IMR-90 (cell line): ENCODE measurements at regions not wholly inside any gene's neighbourhood (a gene's known extent, or its start where the extent isn't known, plus 50 kb on each side); places are given as distances from the start of the nearest gene placed in this dataset.

Source experiments
- ATAC-seq: fragments of 200-7000 bp; cut with Tn5 transposase; 2 replicates; pipeline ENCODE4 v1.9.1; 2020; ENCODE audit warnings: low read depth, mild to moderate bottlenecking, moderate library complexity
- BruUV-seq: library from RNA; stranded (reverse); fragments of 400-500 nt; replicated peaks from 2 replicates; lab custom pipeline; 2021; lab: Mats Ljungman, UMichigan
- CTCF ChIA-PET: fragments of 300-600 bp; formaldehyde crosslinking; extraction: SDS; loops from one replicate; lab custom pipeline; 2021; ENCODE audit warnings: antibody characterized with exemption; lab: Yijun Ruan, JAX
- POLR2A ChIA-PET: fragments of 300-600 bp; sonication (Branson Sonifier 250); formaldehyde crosslinking; loops from one replicate; lab custom pipeline; 2022; ENCODE audit warnings: antibody characterized with exemption; ENCODE audit not compliant: unreplicated experiment; lab: Charles Lee
- DNase-seq: peaks from one replicate; pipeline ENCODE4 v3.0.0; 2013
- H2AFZ ChIP-seq: replicated peaks from 2 replicates; pipeline ENCODE3; 2013; ENCODE audit warnings: low read length, mild to moderate bottlenecking; ENCODE audit not compliant: poor library complexity
- H2AK5ac ChIP-seq: 2 replicates; pipeline ENCODE4 v1.6.1; 2013; ENCODE audit warnings: low read depth, low read length, inconsistent platforms
- H2AK9ac ChIP-seq: replicated peaks from 2 replicates; pipeline ENCODE3; 2013; ENCODE audit warnings: mild to moderate bottlenecking, low read depth, low read length, moderate library complexity; ENCODE audit not compliant: poor library complexity
- H2BK120ac ChIP-seq: 2 replicates; pipeline ENCODE4 v1.6.1; 2013; ENCODE audit warnings: low read depth, low read length, inconsistent platforms
- H2BK15ac ChIP-seq: 3 replicates; pipeline ENCODE4 v1.6.1; 2013; ENCODE audit warnings: low read depth, low read length, inconsistent platforms
- H2BK20ac ChIP-seq: 2 replicates; pipeline ENCODE4 v1.6.1; 2013; ENCODE audit warnings: low read depth, mild to moderate bottlenecking, inconsistent platforms, low read length, moderate library complexity
- H2BK5ac ChIP-seq: 2 replicates; pipeline ENCODE4 v1.6.1; 2013; ENCODE audit warnings: mild to moderate bottlenecking, low read depth, low read length, inconsistent platforms; ENCODE audit not compliant: poor library complexity, severe bottlenecking
- H3K14ac ChIP-seq: replicated peaks from 2 replicates; pipeline ENCODE4 v1.6.1; 2013; ENCODE audit warnings: low read depth, low read length, inconsistent platforms
- H3K18ac ChIP-seq: 2 replicates; pipeline ENCODE4 v1.6.1; 2013; ENCODE audit warnings: low read depth, low read length, control low read depth
- H3K23ac ChIP-seq: 2 replicates; pipeline ENCODE4 v1.6.1; 2013; ENCODE audit warnings: low read depth, low read length, inconsistent platforms
- H3K27ac ChIP-seq: 2 replicates; pipeline ENCODE4 v1.5.1; 2013; ENCODE audit warnings: mild to moderate bottlenecking, control low read depth, low read length; ENCODE audit not compliant: insufficient read depth
- H3K27me3 ChIP-seq: 2 replicates; pipeline ENCODE4 v1.6.1; 2013; ENCODE audit warnings: low read length; ENCODE audit not compliant: control insufficient read depth, insufficient read depth
- H3K36me3 ChIP-seq: 2 replicates; pipeline ENCODE4 v1.6.1; 2013; ENCODE audit warnings: low read length, mixed read lengths; ENCODE audit not compliant: control insufficient read depth, insufficient read depth
- H3K4ac ChIP-seq: 2 replicates; pipeline ENCODE4 v1.6.1; 2013; ENCODE audit warnings: low read depth, low read length, inconsistent platforms
- H3K4me1 ChIP-seq: 2 replicates; pipeline ENCODE4 v1.6.1; 2013; ENCODE audit warnings: low read length, mixed read lengths; ENCODE audit not compliant: control insufficient read depth, insufficient read depth
- H3K4me2 ChIP-seq: 2 replicates; pipeline ENCODE4 v1.6.1; 2013; ENCODE audit warnings: low read depth, mild to moderate bottlenecking, control low read depth, low read length, moderate library complexity
- H3K4me3 ChIP-seq: 2 replicates; pipeline ENCODE4 v1.5.1; 2013; ENCODE audit warnings: low read depth, mild to moderate bottlenecking, control low read depth, low read length, moderate library complexity; ENCODE audit not compliant: insufficient read depth
- H3K56ac ChIP-seq: 2 replicates; pipeline ENCODE4 v1.6.1; 2013; ENCODE audit warnings: low read length, inconsistent platforms; ENCODE audit not compliant: insufficient read depth; ENCODE audit errors: extremely low read depth
- H3K79me1 ChIP-seq, 2 experiments: 2 replicates each; pipeline ENCODE4 v1.6.1; 2013; ENCODE audit warnings: low read length in 2 of 2, inconsistent platforms in 1 of 2, low read depth in 1 of 2
- H3K9ac ChIP-seq: 2 replicates; pipeline ENCODE4 v1.6.1; 2013; ENCODE audit warnings: low read depth, low read length, control low read depth
- H3K9me1 ChIP-seq: 2 replicates; pipeline ENCODE4 v1.6.1; 2013; ENCODE audit warnings: low read length, inconsistent platforms; ENCODE audit not compliant: insufficient read depth
- H3K9me3 ChIP-seq: 2 replicates; pipeline ENCODE4 v1.6.1; 2013; ENCODE audit warnings: low read length; ENCODE audit not compliant: control insufficient read depth, insufficient read depth
- H4K20me1 ChIP-seq: 2 replicates; pipeline ENCODE4 v1.6.1; 2013; ENCODE audit warnings: low read length, inconsistent platforms; ENCODE audit not compliant: insufficient read depth
- H4K5ac ChIP-seq: 2 replicates; pipeline ENCODE4 v1.6.1; 2013; ENCODE audit warnings: mild to moderate bottlenecking, low read depth, low read length, control low read depth
- H4K8ac ChIP-seq, 2 experiments: 2 replicates each; pipeline ENCODE4 v1.6.1; 2013; ENCODE audit warnings: low read depth in 2 of 2, low read length in 2 of 2, control low read depth in 1 of 2, inconsistent platforms in 1 of 2
- H4K91ac ChIP-seq: 2 replicates; pipeline ENCODE4 v1.6.1; 2013; ENCODE audit warnings: low read depth, low read length, inconsistent platforms; ENCODE audit not compliant: insufficient read depth
- BHLHE40 ChIP-seq: fragments of 150-350 bp; IDR thresholded peaks from 2 replicates; pipeline ENCODE4 v1.6.1; 2016; ENCODE audit warnings: mild to moderate bottlenecking, low read depth, low read length
- CEBPB ChIP-seq: IDR thresholded peaks from 2 replicates; pipeline ENCODE4 v1.6.1; 2012; ENCODE audit warnings: low read depth, low read length, improper control_type of control experiment
- CHD1 ChIP-seq: IDR thresholded peaks from 2 replicates; pipeline ENCODE4 v1.6.1; 2012; ENCODE audit warnings: low read depth, low read length, improper control_type of control experiment
- FOS ChIP-seq: fragments of 150-350 bp; IDR thresholded peaks from 2 replicates; pipeline ENCODE4 v1.6.1; 2016; ENCODE audit warnings: low read depth, low read length
- MAFK ChIP-seq: IDR thresholded peaks from 2 replicates; pipeline ENCODE4 v1.6.1; 2012; ENCODE audit warnings: low read depth, low read length, improper control_type of control experiment
- MAZ ChIP-seq: IDR thresholded peaks from 2 replicates; pipeline ENCODE4 v1.6.1; 2012; ENCODE audit warnings: low read depth, mild to moderate bottlenecking, low read length, improper control_type of control experiment, moderate library complexity, borderline replicate concordance
- NFE2L2 ChIP-seq: fragments of 150-350 bp; IDR thresholded peaks from 2 replicates; pipeline ENCODE4 v1.6.1; 2016; ENCODE audit warnings: low read depth, mild to moderate bottlenecking, low read length
- POLR2A ChIP-seq: IDR thresholded peaks from 2 replicates; pipeline ENCODE4 v1.6.1; 2012; ENCODE audit warnings: mild to moderate bottlenecking, low read depth, low read length
- RAD21 ChIP-seq: IDR thresholded peaks from 2 replicates; pipeline ENCODE4 v1.6.1; 2012; ENCODE audit warnings: low read length, improper control_type of control experiment
- RCOR1 ChIP-seq: IDR thresholded peaks from 2 replicates; pipeline ENCODE4 v1.6.1; 2012; ENCODE audit warnings: mild to moderate bottlenecking, low read length, improper control_type of control experiment; ENCODE audit not compliant: insufficient replicate concordance
- RFX5 ChIP-seq: IDR thresholded peaks from 2 replicates; pipeline ENCODE4 v1.8.0; 2012; ENCODE audit warnings: low read depth, mild to moderate bottlenecking, low read length, moderate library complexity
- SMC3 ChIP-seq: fragments of 150-350 bp; IDR thresholded peaks from 2 replicates; pipeline ENCODE4 v1.6.1; 2016; ENCODE audit warnings: low read depth, mild to moderate bottlenecking, antibody characterized with exemption, low read length, moderate library complexity
- WGBS, 2 experiments: methylation state at CpG; one replicate each; pipeline versions ENCODE4 v1.1.5 to v1.1.7; 2013; ENCODE audit warnings: missing lambda C conversion rate in 2 of 2; ENCODE audit not compliant: insufficient read length in 1 of 2; ENCODE audit errors: extremely low coverage in 2 of 2; 5-methylcytosine and 5-hydroxymethylcytosine counted together
- dilution Hi-C: fragments of 300-500 bp; cut with HindIII; formaldehyde crosslinking; loops from one replicate; pipeline ENCODE4 v1.14.3; 2018; ENCODE audit warnings: low sequenced_read_pairs; ENCODE audit not compliant: unreplicated experiment
- in situ Hi-C: fragments of 300-500 bp; cut with MboI; formaldehyde crosslinking; loops from 3 replicates; pipeline ENCODE4 v1.14.3; 2019; ENCODE audit warnings: low sequenced_read_pairs, inconsistent platforms, mixed read lengths
- intact Hi-C: fragments of 100-400 bp; cut with micrococcal nuclease; formaldehyde crosslinking; loops from 2 replicates; pipeline ENCODE4 v1.10.0; 2022
- TF ChIP-seq, protein P1 (sequence below): conservative IDR thresholded peaks from 2 replicates; pipeline ENCODE4 v1.5.1; 2012; ENCODE audit warnings: mild to moderate bottlenecking, low read depth, low read length, improper control_type of control experiment
- TF ChIP-seq, protein P2 (sequence below): fragments of 150-350 bp; IDR thresholded peaks from 2 replicates; pipeline ENCODE4 v1.6.1; 2017; ENCODE audit warnings: mild to moderate bottlenecking, antibody characterized with exemption, low read length, low read depth

DNA sequence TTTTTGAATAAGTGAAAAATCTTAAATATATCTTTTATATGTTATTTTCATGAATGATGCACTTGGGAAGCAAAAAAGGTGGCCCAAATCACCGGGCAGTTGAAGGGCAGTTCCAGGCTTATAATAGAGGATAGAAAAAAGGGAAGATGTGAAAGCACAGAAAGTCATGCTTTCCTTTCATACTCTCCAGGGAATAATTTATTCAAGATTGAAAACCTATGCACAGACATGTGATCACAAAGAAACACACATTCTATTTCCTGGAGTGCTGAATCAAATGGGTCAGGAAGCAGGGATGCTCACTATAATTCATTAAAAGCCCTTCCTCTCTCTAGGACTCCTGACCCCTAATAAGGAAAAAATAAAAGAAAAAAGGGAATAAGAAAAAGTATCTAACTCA lies 66.1 kb upstream of the USP38 start:
- ATAC-seq (no peak), DNase-seq (no peak)
- Histone ChIP-seq H2AK9ac (no peak overlapping the region), H2BK120ac (no peak overlapping the region), H3K4ac (no peak overlapping the region), H3K27ac (no peak overlapping the region), H3K9me1 (no peaks in the 10 kb centered on the region), H3K9ac (no peak overlapping the region), H3K4me1 (no peaks in the 10 kb centered on the region), H2BK5ac (no peak overlapping the region), H4K5ac (no peak overlapping the region), H3K18ac (no peak overlapping the region), H3K36me3 (no peaks in the 10 kb centered on the region), H3K79me1 (no peaks in the 10 kb centered on the region), H3K14ac (no peak overlapping the region), H4K91ac (no peak overlapping the region), H3K4me3 (no peak overlapping the region), H2BK20ac (no peak overlapping the region), H2AK5ac (no peak overlapping the region), H2AFZ (no peak overlapping the region), H4K20me1 (no peaks in the 10 kb centered on the region), H3K27me3 (no peaks in the 10 kb centered on the region), H3K4me2 (no peak overlapping the region), H3K23ac (no peak overlapping the region), H3K9me3 (no peaks in the 10 kb centered on the region), H4K8ac (no peak overlapping the region), H2BK15ac (no peak overlapping the region), H3K56ac (no peak overlapping the region)
- dilution Hi-C loops: no loop called here
- intact Hi-C loops: no loop called here
- in situ Hi-C loops: no loop called here
- TF ChIP-seq CHD1: no peak
- TF ChIP-seq POLR2A: no peak
- TF ChIP-seq, protein P1, sequence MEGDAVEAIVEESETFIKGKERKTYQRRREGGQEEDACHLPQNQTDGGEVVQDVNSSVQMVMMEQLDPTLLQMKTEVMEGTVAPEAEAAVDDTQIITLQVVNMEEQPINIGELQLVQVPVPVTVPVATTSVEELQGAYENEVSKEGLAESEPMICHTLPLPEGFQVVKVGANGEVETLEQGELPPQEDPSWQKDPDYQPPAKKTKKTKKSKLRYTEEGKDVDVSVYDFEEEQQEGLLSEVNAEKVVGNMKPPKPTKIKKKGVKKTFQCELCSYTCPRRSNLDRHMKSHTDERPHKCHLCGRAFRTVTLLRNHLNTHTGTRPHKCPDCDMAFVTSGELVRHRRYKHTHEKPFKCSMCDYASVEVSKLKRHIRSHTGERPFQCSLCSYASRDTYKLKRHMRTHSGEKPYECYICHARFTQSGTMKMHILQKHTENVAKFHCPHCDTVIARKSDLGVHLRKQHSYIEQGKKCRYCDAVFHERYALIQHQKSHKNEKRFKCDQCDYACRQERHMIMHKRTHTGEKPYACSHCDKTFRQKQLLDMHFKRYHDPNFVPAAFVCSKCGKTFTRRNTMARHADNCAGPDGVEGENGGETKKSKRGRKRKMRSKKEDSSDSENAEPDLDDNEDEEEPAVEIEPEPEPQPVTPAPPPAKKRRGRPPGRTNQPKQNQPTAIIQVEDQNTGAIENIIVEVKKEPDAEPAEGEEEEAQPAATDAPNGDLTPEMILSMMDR: no peak
- TF ChIP-seq BHLHE40: no peak
- TF ChIP-seq NFE2L2: no peak
- no peak for TF ChIP-seq RCOR1
- TF ChIP-seq, protein P2, sequence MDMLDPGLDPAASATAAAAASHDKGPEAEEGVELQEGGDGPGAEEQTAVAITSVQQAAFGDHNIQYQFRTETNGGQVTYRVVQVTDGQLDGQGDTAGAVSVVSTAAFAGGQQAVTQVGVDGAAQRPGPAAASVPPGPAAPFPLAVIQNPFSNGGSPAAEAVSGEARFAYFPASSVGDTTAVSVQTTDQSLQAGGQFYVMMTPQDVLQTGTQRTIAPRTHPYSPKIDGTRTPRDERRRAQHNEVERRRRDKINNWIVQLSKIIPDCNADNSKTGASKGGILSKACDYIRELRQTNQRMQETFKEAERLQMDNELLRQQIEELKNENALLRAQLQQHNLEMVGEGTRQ: no peak
- no peak for TF ChIP-seq RFX5
- TF ChIP-seq RAD21: no peak
- no peak for TF ChIP-seq CEBPB
- no peak for TF ChIP-seq MAFK
- no peak for TF ChIP-seq FOS
- TF ChIP-seq MAZ: no peak
- TF ChIP-seq SMC3: no peak
- no TSS peak for BruUV-seq
- POLR2A ChIA-PET: no interaction called here
- CTCF ChIA-PET: no interaction called here
- no CpG with 5 or more reads among the region's 1 CpG for whole genome bisulfite sequencing, 2 experiments
